Fibroblast of mammary gland (primary cell): ENCODE measurements at regions not wholly inside any gene's neighbourhood (a gene's known extent, or its start where the extent isn't known, plus 50 kb on each side); places are given as distances from the start of the nearest gene placed in this dataset.

Source experiments
- DNase-seq: peaks from one replicate; pipeline ENCODE4 v3.0.0-alpha.2; 2010; ENCODE audit warnings: low read depth
- H3K4me3 ChIP-seq: 2 replicates; pipeline ENCODE4 v1.5.1; 2011; ENCODE audit warnings: low read depth, mild to moderate bottlenecking, low read length, moderate library complexity; ENCODE audit not compliant: control insufficient read depth
- CTCF ChIP-seq: conservative IDR thresholded peaks from 2 replicates; pipeline ENCODE4 v1.5.1; 2011; ENCODE audit warnings: low read depth, low read length, inconsistent platforms; ENCODE audit not compliant: control insufficient read depth, insufficient read depth

- no peak for DNase-seq
- H3K4me3 ChIP-seq: no peak overlapping the region
- TF ChIP-seq CTCF: no peak
Measured at GRCh38 chr4:130542953-130543352, 1447.0 kb downstream of the C4orf33 start.

DNA sequence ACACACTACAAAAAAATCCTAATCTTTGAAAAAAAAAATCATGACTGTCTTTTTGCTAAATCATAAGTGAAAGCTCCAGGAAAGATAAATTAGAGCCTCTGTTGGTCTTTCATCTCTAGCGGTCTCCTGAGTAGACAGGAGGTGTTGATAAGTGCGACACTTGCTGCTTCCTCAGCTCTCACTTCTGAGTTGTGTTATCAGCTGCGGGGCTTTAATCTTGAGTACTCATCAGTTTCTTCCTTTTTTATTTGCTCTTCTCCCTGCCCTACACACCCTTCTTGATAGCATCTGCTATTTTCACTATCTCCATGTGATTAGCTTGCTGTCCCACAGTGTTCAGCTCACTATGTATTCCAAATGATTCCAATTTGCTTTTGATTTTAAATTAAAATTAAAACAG, 1449.2 kb downstream of the C4orf33 start:
- no peak for TF ChIP-seq CTCF
- H3K4me3 ChIP-seq: no peak overlapping the region
- no peak for DNase-seq

- no peak overlapping the region for H3K4me3 ChIP-seq
- TF ChIP-seq CTCF: no peak
- DNase-seq: no peak
Measured at GRCh38 chr4:130545596-130545995, 1449.6 kb downstream of the C4orf33 start.

GRCh38 chr4:130559268-130559667, 1463.3 kb downstream of the C4orf33 start:
- TF ChIP-seq CTCF: no peak
- no peak overlapping the region for H3K4me3 ChIP-seq
- DNase-seq: no peak

GRCh38 chr4:130563185-130563888, 1467.4 kb downstream of the C4orf33 start:
- peak; percentile 82 for DNase-seq
- peak overlapping the region; percentile 29 for H3K4me3 ChIP-seq
- TF ChIP-seq CTCF: peak; percentile 64

- H3K4me3 ChIP-seq: peak overlapping the region; percentile 29
- no peak for TF ChIP-seq CTCF
- DNase-seq: no peak
Measured at GRCh38 chr4:130563889-130564418, 1468.0 kb downstream of the C4orf33 start.
